Uterus (tissue), 2 donors: ENCODE measurements at regions not wholly inside any gene's neighbourhood (a gene's known extent, or its start where the extent isn't known, plus 50 kb on each side); places are given as distances from the start of the nearest gene placed in this dataset.

Source experiments
- CTCF ChIP-seq, 4 experiments: fragments of 200-600 bp in 2 of 4; fragments of 450-650 bp in 2 of 4; sonication (generic) in 2 of 4; IDR thresholded peaks; one replicate each; pipeline ENCODE4 v1.5.1; 2016 to 2019; ENCODE audit warnings: antibody characterized with exemption in 4 of 4, mild to moderate bottlenecking in 2 of 4, moderate library complexity in 1 of 4
- POLR2A ChIP-seq, 2 donors: fragments of 450-650 bp; IDR thresholded peaks; one replicate each; pipeline ENCODE4 v1.6.1; 2016; ENCODE audit warnings: antibody characterized with exemption in 2 of 2, mild to moderate bottlenecking in 1 of 2, moderate library complexity in 1 of 2

GRCh38 chr12:58804749-58805148, 115.6 kb downstream of the LRIG3 start:
- TF ChIP-seq CTCF (IDR thresholded peaks at IDR 0.05), result no peak
- no peak for TF ChIP-seq POLR2A (IDR thresholded peaks at IDR 0.05)
